ENCODE measurements at regions not wholly inside any gene's neighbourhood (a gene's known extent, or its start where the extent isn't known, plus 50 kb on each side); places are given as distances from the start of the nearest gene placed in this dataset.

- H3K4me3 ChIP-seq (ENCODE audit: low read depth, poor library complexity, severe bottlenecking): no peak overlapping the region
- no peak for TF ChIP-seq CTCF (IDR thresholded peaks at IDR 0.05)
- TF ChIP-seq POLR2A (IDR thresholded peaks at IDR 0.05): no peak
- no peak for DNase-seq (ENCODE audit: low spot score in 2 of 2)
- intact Hi-C loops (cut with DNase I; ENCODE audit: low total_unique reads): no loop called here
- 39 to 40% methylated on average over 3 of the region's 3 CpGs for WGBS, 2 donors
Observed at GRCh38 chr2:53366543-53366942, 401.1 kb upstream of the CHAC2 start.

- DNase-seq (ENCODE audit: low spot score in 2 of 2): no peak
- intact Hi-C loops (cut with DNase I; ENCODE audit: low total_unique reads): no loop called here
- TF ChIP-seq CTCF (IDR thresholded peaks at IDR 0.05): no peak
- TF ChIP-seq POLR2A (IDR thresholded peaks at IDR 0.05): no peak
- 82% methylated on average over 2 of the region's 2 CpGs for WGBS, 2 donors
- no peak overlapping the region for H3K4me3 ChIP-seq (ENCODE audit: low read depth, poor library complexity, severe bottlenecking)
Observed at GRCh38 chr2:53362934-53363333, 404.7 kb upstream of the CHAC2 start.

GRCh38 chr2:53356291-53356905 is 411.2 kb upstream of the CHAC2 start:
- TF ChIP-seq CTCF (IDR thresholded peaks at IDR 0.05): no peak
- DNase-seq (ENCODE audit: low spot score in 2 of 2): no peak
- no peak overlapping the region for H3K4me3 ChIP-seq (ENCODE audit: low read depth, poor library complexity, severe bottlenecking)
- intact Hi-C loops (cut with DNase I; ENCODE audit: low total_unique reads): no loop called here
- 84 to 90% methylated on average over 18 to 22 of the region's 26 CpGs for WGBS, 2 donors

- peak in 1 of 2 donors; percentile 60 for DNase-seq (ENCODE audit: low spot score in 2 of 2)
- intact Hi-C loops (cut with DNase I; ENCODE audit: low total_unique reads): no loop called here
- H3K4me3 ChIP-seq (ENCODE audit: low read depth, poor library complexity, severe bottlenecking): no peak overlapping the region
- 47 to 59% methylated on average over 6 of the region's 6 CpGs for WGBS, 2 donors
- no peak for TF ChIP-seq POLR2A (IDR thresholded peaks at IDR 0.05)
- no peak for TF ChIP-seq CTCF (IDR thresholded peaks at IDR 0.05)
Observed at GRCh38 chr2:53353135-53354114, 414.2 kb upstream of the CHAC2 start.

- WGBS, 2 donors: 82 to 85% methylated on average over 3 of the region's 3 CpGs
- DNase-seq (ENCODE audit: low spot score in 2 of 2): no peak
- TF ChIP-seq POLR2A (IDR thresholded peaks at IDR 0.05): no peak
- TF ChIP-seq CTCF (IDR thresholded peaks at IDR 0.05): no peak
- H3K4me3 ChIP-seq (ENCODE audit: low read depth, poor library complexity, severe bottlenecking): no peak overlapping the region
- intact Hi-C loops (cut with DNase I; ENCODE audit: low total_unique reads): no loop called here
Observed at GRCh38 chr2:53347269-53347668, 420.3 kb upstream of the CHAC2 start.

All from lower leg skin (tissue), 4 donors.